ENCODE measurements at regions not wholly inside any gene's neighbourhood (a gene's known extent, or its start where the extent isn't known, plus 50 kb on each side); places are given as distances from the start of the nearest gene placed in this dataset.

- Histone ChIP-seq H3K36me3 (no peaks in the 10 kb centered on the region), H3K4me1 (no peaks in the 10 kb centered on the region), H3K4me3 (no peak overlapping the region), H3K27ac (no peak overlapping the region), H3K27me3 (peaks cover 0 to 15% (median 0%) of the 10 kb centered on the region in 3 donors), H3K9me3 (no peaks in the 10 kb centered on the region)
- TF ChIP-seq CTCF (IDR thresholded peaks at IDR 0.05 in 4 of 5, conservative IDR thresholded peaks at IDR 0.05 in 1 of 5) (no peak), POLR2A (IDR thresholded peaks at IDR 0.05) (no peak)
- intact Hi-C loops (cut with DNase I; ENCODE audit: low total_unique reads), result no loop called here
- in situ Hi-C loops (cut with MboI; ENCODE audit: low sequenced_read_pairs in 4 of 4), result no loop called here
- ATAC-seq (no peak), DNase-seq (no peak)
Measured at GRCh38 chr11:134478611-134479010, 66.6 kb upstream of the B3GAT1 start.

GRCh38 chr11:134478176-134478575 is 66.1 kb upstream of the B3GAT1 start:
- TF ChIP-seq POLR2A (IDR thresholded peaks at IDR 0.05) (no peak), CTCF (IDR thresholded peaks at IDR 0.05 in 4 of 5, conservative IDR thresholded peaks at IDR 0.05 in 1 of 5) (no peak)
- Histone ChIP-seq H3K36me3 (no peaks in the 10 kb centered on the region), H3K27ac (no peak overlapping the region), H3K9me3 (no peaks in the 10 kb centered on the region), H3K27me3 (peaks cover 0 to 15% (median 0%) of the 10 kb centered on the region in 3 donors), H3K4me3 (no peak overlapping the region), H3K4me1 (no peaks in the 10 kb centered on the region)
- in situ Hi-C loops (cut with MboI; ENCODE audit: low sequenced_read_pairs in 4 of 4), result no loop called here
- intact Hi-C loops (cut with DNase I; ENCODE audit: low total_unique reads), result no loop called here
- ATAC-seq, result no peak
- no peak for DNase-seq

GRCh38 chr11:134477486-134477885 is 65.4 kb upstream of the B3GAT1 start:
- H3K27me3 ChIP-seq, result peaks cover 0 to 15% (median 0%) of the 10 kb centered on the region in 3 donors
- intact Hi-C loops (cut with DNase I; ENCODE audit: low total_unique reads), result no loop called here
- TF ChIP-seq CTCF (IDR thresholded peaks at IDR 0.05 in 4 of 5, conservative IDR thresholded peaks at IDR 0.05 in 1 of 5), result no peak
- TF ChIP-seq POLR2A (IDR thresholded peaks at IDR 0.05), result no peak
- DNase-seq (no peak), ATAC-seq (no peak)
- H3K4me3 ChIP-seq, result no peak overlapping the region
- in situ Hi-C loops (cut with MboI; ENCODE audit: low sequenced_read_pairs in 4 of 4), result no loop called here
- no peak overlapping the region for H3K27ac ChIP-seq
- no peaks in the 10 kb centered on the region for H3K36me3 ChIP-seq
- no peaks in the 10 kb centered on the region for H3K9me3 ChIP-seq
- H3K4me1 ChIP-seq, result no peaks in the 10 kb centered on the region

GRCh38 chr11:134476435-134477021 is 64.5 kb upstream of the B3GAT1 start:
- H3K9me3 ChIP-seq, result no peaks in the 10 kb centered on the region
- peaks cover 0 to 20% (median 0%) of the 10 kb centered on the region in 3 donors for H3K27me3 ChIP-seq
- no peaks in the 10 kb centered on the region for H3K36me3 ChIP-seq
- H3K4me3 ChIP-seq, result no peak overlapping the region
- in situ Hi-C loops (cut with MboI; ENCODE audit: low sequenced_read_pairs in 4 of 4) (no loop called here), intact Hi-C loops (cut with DNase I; ENCODE audit: low total_unique reads) (no loop called here)
- TF ChIP-seq CTCF (IDR thresholded peaks at IDR 0.05 in 4 of 5, conservative IDR thresholded peaks at IDR 0.05 in 1 of 5) (no peak), POLR2A (IDR thresholded peaks at IDR 0.05) (no peak)
- DNase-seq (no peak), ATAC-seq (no peak)
- H3K4me1 ChIP-seq, result no peaks in the 10 kb centered on the region
- H3K27ac ChIP-seq, result no peak overlapping the region

- ATAC-seq (no peak), DNase-seq (no peak)
- Histone ChIP-seq H3K4me3 (no peak overlapping the region), H3K27ac (no peak overlapping the region), H3K9me3 (no peaks in the 10 kb centered on the region), H3K36me3 (no peaks in the 10 kb centered on the region), H3K27me3 (peaks cover 0 to 21% (median 0%) of the 10 kb centered on the region in 3 donors), H3K4me1 (no peaks in the 10 kb centered on the region)
- no peak for TF ChIP-seq POLR2A (IDR thresholded peaks at IDR 0.05)
- TF ChIP-seq CTCF (IDR thresholded peaks at IDR 0.05 in 4 of 5, conservative IDR thresholded peaks at IDR 0.05 in 1 of 5), result no peak
- in situ Hi-C loops (cut with MboI; ENCODE audit: low sequenced_read_pairs in 4 of 4), result no loop called here
- intact Hi-C loops (cut with DNase I; ENCODE audit: low total_unique reads), result no loop called here
Measured at GRCh38 chr11:134475951-134476350, 63.9 kb upstream of the B3GAT1 start.
